ENCODE measurements at regions not wholly inside any gene's neighbourhood (a gene's known extent, or its start where the extent isn't known, plus 50 kb on each side); places are given as distances from the start of the nearest gene placed in this dataset.

- TF ChIP-seq EZH2 (IDR thresholded peaks at IDR 0.05; ENCODE audit: insufficient read depth, low read length) = no peak
- no peak for TF ChIP-seq CTCF (IDR thresholded peaks at IDR 0.05; ENCODE audit: insufficient read depth, low read depth, low read length)
- FAIRE-seq = no peak
- Histone ChIP-seq H3K4me3 (ENCODE audit: insufficient read depth, low read depth, low read length) (no peak overlapping the region), H2AFZ (ENCODE audit: low read depth, low read length) (no peak overlapping the region), H3K27ac (ENCODE audit: low read depth, low read length) (no peak overlapping the region), H3K9ac (ENCODE audit: low read length) (no peak overlapping the region), H3K9me3 (ENCODE audit: insufficient read depth, low read depth, low read length) (no peaks in the 10 kb centered on the region), H3K4me1 (ENCODE audit: insufficient read depth, low read length) (no peaks in the 10 kb centered on the region), H3K79me2 (ENCODE audit: insufficient read depth, low read length) (no peaks in the 10 kb centered on the region), H3K27me3 (ENCODE audit: insufficient read depth, low read length) (peaks cover 15% of the 10 kb centered on the region), H3K4me2 (ENCODE audit: low read length) (no peak overlapping the region), H4K20me1 (ENCODE audit: insufficient read depth, low read length) (no peaks in the 10 kb centered on the region), H3K36me3 (ENCODE audit: insufficient read depth, low read length) (no peaks in the 10 kb centered on the region)
- H3K4me1 Mint-ChIP-seq (ENCODE audit: low read depth, unreplicated experiment) = no peaks in the 10 kb centered on the region
- peaks cover 44% of the 10 kb centered on the region for H3K27me3 Mint-ChIP-seq (ENCODE audit: low read depth, unreplicated experiment)
- H3K9me3 Mint-ChIP-seq (ENCODE audit: unreplicated experiment) = peaks cover 3% of the 10 kb centered on the region
- no peak for DNase-seq (ENCODE audit: low read depth)
- no peak overlapping the region for H3K27ac Mint-ChIP-seq (ENCODE audit: unreplicated experiment)
- no peak overlapping the region for H3K4me3 Mint-ChIP-seq (ENCODE audit: unreplicated experiment)
- H3K36me3 Mint-ChIP-seq (ENCODE audit: low read depth, unreplicated experiment) = peaks cover 2% of the 10 kb centered on the region
These were observed 336.6 kb downstream of the SMAD2 start for GRCh38 chr18:47593744-47594472.

- Histone ChIP-seq H2AFZ (ENCODE audit: low read depth, low read length) (no peak overlapping the region), H3K4me2 (ENCODE audit: low read length) (no peak overlapping the region), H3K36me3 (ENCODE audit: insufficient read depth, low read length) (no peaks in the 10 kb centered on the region), H3K27me3 (ENCODE audit: insufficient read depth, low read length) (peaks cover 15% of the 10 kb centered on the region), H3K4me1 (ENCODE audit: insufficient read depth, low read length) (no peaks in the 10 kb centered on the region), H3K27ac (ENCODE audit: low read depth, low read length) (no peak overlapping the region), H3K79me2 (ENCODE audit: insufficient read depth, low read length) (no peaks in the 10 kb centered on the region), H3K9me3 (ENCODE audit: insufficient read depth, low read depth, low read length) (no peaks in the 10 kb centered on the region), H4K20me1 (ENCODE audit: insufficient read depth, low read length) (no peaks in the 10 kb centered on the region), H3K9ac (ENCODE audit: low read length) (no peak overlapping the region), H3K4me3 (ENCODE audit: insufficient read depth, low read depth, low read length) (no peak overlapping the region)
- peaks cover 54% of the 10 kb centered on the region for H3K27me3 Mint-ChIP-seq (ENCODE audit: low read depth, unreplicated experiment)
- DNase-seq (ENCODE audit: low read depth) = no peak
- H3K4me1 Mint-ChIP-seq (ENCODE audit: low read depth, unreplicated experiment) = no peaks in the 10 kb centered on the region
- no peak for FAIRE-seq
- no peak overlapping the region for H3K27ac Mint-ChIP-seq (ENCODE audit: unreplicated experiment)
- H3K36me3 Mint-ChIP-seq (ENCODE audit: low read depth, unreplicated experiment) = peaks cover 3% of the 10 kb centered on the region
- TF ChIP-seq EZH2 (IDR thresholded peaks at IDR 0.05; ENCODE audit: insufficient read depth, low read length) = no peak
- H3K4me3 Mint-ChIP-seq (ENCODE audit: unreplicated experiment) = no peak overlapping the region
- H3K9me3 Mint-ChIP-seq (ENCODE audit: unreplicated experiment) = peaks cover 3% of the 10 kb centered on the region
These were observed 339.0 kb downstream of the SMAD2 start for GRCh38 chr18:47591429-47591828.

GRCh38 chr18:47587587-47587986 is 336.1 kb upstream of the SKOR2 start:
- no peak for FAIRE-seq
- peaks cover 3% of the 10 kb centered on the region for H3K9me3 Mint-ChIP-seq (ENCODE audit: unreplicated experiment)
- TF ChIP-seq EZH2 (IDR thresholded peaks at IDR 0.05; ENCODE audit: insufficient read depth, low read length) (no peak), CTCF (IDR thresholded peaks at IDR 0.05; ENCODE audit: insufficient read depth, low read depth, low read length) (no peak)

More at GRCh38 chr18:47587587-47587986, 336.1 kb upstream of the SKOR2 start:
- no peak overlapping the region for H3K27ac ChIP-seq (ENCODE audit: low read depth, low read length)
- no peak overlapping the region for H3K9ac ChIP-seq (ENCODE audit: low read length)
- no peak overlapping the region for H2AFZ ChIP-seq (ENCODE audit: low read depth, low read length)
- DNase-seq (ENCODE audit: low read depth) = no peak
- no peaks in the 10 kb centered on the region for H3K4me1 ChIP-seq (ENCODE audit: insufficient read depth, low read length)
- no peaks in the 10 kb centered on the region for H3K79me2 ChIP-seq (ENCODE audit: insufficient read depth, low read length)
- Mint-ChIP-seq H3K27ac (ENCODE audit: unreplicated experiment) (no peak overlapping the region), H3K36me3 (ENCODE audit: low read depth, unreplicated experiment) (peaks cover 3% of the 10 kb centered on the region), H3K4me3 (ENCODE audit: unreplicated experiment) (no peak overlapping the region), H3K27me3 (ENCODE audit: low read depth, unreplicated experiment) (peaks cover 40% of the 10 kb centered on the region), H3K4me1 (ENCODE audit: low read depth, unreplicated experiment) (no peaks in the 10 kb centered on the region)
- H3K4me2 ChIP-seq (ENCODE audit: low read length) = no peak overlapping the region
- H3K36me3 ChIP-seq (ENCODE audit: insufficient read depth, low read length) = no peaks in the 10 kb centered on the region
- no peaks in the 10 kb centered on the region for H3K9me3 ChIP-seq (ENCODE audit: insufficient read depth, low read depth, low read length)
- no peaks in the 10 kb centered on the region for H4K20me1 ChIP-seq (ENCODE audit: insufficient read depth, low read length)
- no peaks in the 10 kb centered on the region for H3K27me3 ChIP-seq (ENCODE audit: insufficient read depth, low read length)
- H3K4me3 ChIP-seq (ENCODE audit: insufficient read depth, low read depth, low read length) = no peak overlapping the region

Measured in astrocyte (in vitro differentiated cells and primary cell).